ENCODE measurements at regions not wholly inside any gene's neighbourhood (a gene's known extent, or its start where the extent isn't known, plus 50 kb on each side); places are given as distances from the start of the nearest gene placed in this dataset.

DNA sequence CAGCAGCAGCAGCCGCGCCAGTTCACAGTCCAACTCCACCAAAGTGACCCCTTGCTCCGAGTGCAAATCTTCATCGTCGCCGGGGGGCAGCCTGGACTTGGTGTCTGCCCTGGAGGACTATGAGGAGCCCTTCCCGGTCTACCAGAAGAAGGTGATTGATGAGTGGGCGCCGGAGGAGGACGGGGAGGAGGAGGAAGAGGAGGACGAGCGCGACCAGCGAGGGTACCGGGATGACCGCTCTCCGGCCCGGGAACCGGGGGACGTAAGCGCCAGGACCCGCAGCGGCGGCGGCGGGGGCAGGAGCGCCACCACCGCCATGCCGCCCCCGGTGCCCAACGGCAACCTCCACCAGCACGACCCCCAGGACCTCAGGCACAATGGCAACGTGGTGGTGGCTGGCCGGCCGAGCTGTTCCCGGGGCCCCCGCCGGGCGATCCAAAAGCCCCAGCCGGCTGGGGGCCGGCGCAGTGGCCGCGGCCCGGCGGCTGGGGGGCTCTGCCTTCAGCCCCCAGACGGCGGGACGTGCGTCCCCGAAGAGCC lies 224.1 kb upstream of the IL12A start:
- no peak for ATAC-seq
- Histone ChIP-seq H3K4me3 (no peak overlapping the region), H4K20me1 (replicated peaks; ENCODE audit: control insufficient read depth, insufficient read depth, low read length) (no peaks in the 10 kb centered on the region), H3K27me3 (ENCODE audit: control insufficient read depth in 2 of 2, insufficient read depth in 2 of 2, low read length in 2 of 2) (peaks cover 6 to 16% of the 10 kb centered on the region in 2 experiments; a peak in 4 of 5 replicates), H3K9me1 (ENCODE audit: control insufficient read depth, insufficient read depth, low read length) (no peaks in the 10 kb centered on the region), H3K27ac (ENCODE audit: extremely low read depth, low read depth, low read length) (no peak overlapping the region), H3K4me2 (ENCODE audit: insufficient read depth, low read length) (no peak overlapping the region), H3K4me1 (replicated peaks in 1 of 2; ENCODE audit: control insufficient read depth in 2 of 2, insufficient read depth in 2 of 2, low read length in 2 of 2) (peaks cover 0 to 21% of the 10 kb centered on the region in 2 experiments; a peak in 2 of 5 replicates), H2AFZ (ENCODE audit: low read depth, low read length) (no peak overlapping the region), H3K9ac (ENCODE audit: insufficient read depth in 1 of 2, low read depth in 2 of 2, low read length in 2 of 2) (no peak overlapping the region), H3K36me3 (ENCODE audit: control insufficient read depth, insufficient read depth, low read length) (no peaks in the 10 kb centered on the region), H3K9me3 (replicated peaks; ENCODE audit: control insufficient read depth, insufficient read depth, low read depth, low read length) (no peaks in the 10 kb centered on the region), H3K79me2 (ENCODE audit: control insufficient read depth, insufficient read depth, low read length) (no peaks in the 10 kb centered on the region)
- DNase-seq (ENCODE audit: extremely low read depth in 1 of 4, low spot score in 3 of 4), result peak in 1 of 4 experiments; percentile 1
- intact Hi-C loops (cut with micrococcal nuclease) (no loop called here), in situ Hi-C loops (cut with MboI) (no loop called here)
- FAIRE-seq, result no peak
- 6% methylated on average over 26 of the region's 51 CpGs for WGBS (ENCODE audit: insufficient coverage, low coverage, missing lambda C conversion rate)
- CTCF ChIA-PET (ENCODE audit: low intra/inter-chr PET ratio), result no interaction called here
- POLR2A ChIA-PET, result no interaction called here
- TF ChIP-seq LEF1 (IDR thresholded peaks at IDR 0.05) (no peak), NR4A1 (CRISPR knock-in tag; IDR thresholded peaks at IDR 0.05) (no peak), NR4A1 (tag; IDR thresholded peaks at IDR 0.05) (no peak), PREB (CRISPR knock-in tag; IDR thresholded peaks at IDR 0.05) (no peak), TSC22D4 (tag; IDR thresholded peaks at IDR 0.05) (no peak), GABPA (tag; conservative IDR thresholded peaks at IDR 0.05; ENCODE audit: low read depth) (no peak), MEIS2 (IDR thresholded peaks at IDR 0.05; ENCODE audit: partially characterized antibody) (no peak), RBM34 (IDR thresholded peaks at IDR 0.05; ENCODE audit: borderline replicate concordance, insufficient read depth, low read length) (no peak), ZNF217 (CRISPR knock-in tag; IDR thresholded peaks at IDR 0.05) (no peak), MEF2A (IDR thresholded peaks at IDR 0.05; ENCODE audit: control insufficient read depth, low read depth, low read length) (no peak), RBFOX2 (IDR thresholded peaks at IDR 0.05; ENCODE audit: low read depth, low read length) (no peak), BMI1 (IDR thresholded peaks at IDR 0.05; ENCODE audit: low read length) (no peak)
- BruUV-seq (replicated peaks), result no TSS peak
